D721Med (cell line): ENCODE measurements at regions not wholly inside any gene's neighbourhood (a gene's known extent, or its start where the extent isn't known, plus 50 kb on each side); places are given as distances from the start of the nearest gene placed in this dataset.
"Not testable (repeated sequence)": the region's sequence is repeated elsewhere in the genome, so short reads cannot be mapped to it uniquely, and the experiment has no call there.

Experiments used
- DNase-seq: peaks from one replicate; pipeline ENCODE4 v3.0.0; 2011; ENCODE audit warnings: low spot score; ENCODE audit not compliant: insufficient read length
- FAIRE-seq: peaks from 2 replicates; lab custom pipeline; 2011; peaks lifted over from hg19 to GRCh38; lab: Jason Lieb, UNC
- CTCF ChIP-seq: IDR thresholded peaks from 2 replicates; pipeline ENCODE4 v1.5.1; 2012; ENCODE audit warnings: mild to moderate bottlenecking, control low read depth; ENCODE audit not compliant: insufficient read depth; ENCODE audit errors: missing control alignments

- TF ChIP-seq CTCF, result no peak
- DNase-seq (no peak), FAIRE-seq (no peak)
Measured at GRCh38 chr2:35125278-35125677, 1230.3 kb upstream of the CRIM1 start.

DNA sequence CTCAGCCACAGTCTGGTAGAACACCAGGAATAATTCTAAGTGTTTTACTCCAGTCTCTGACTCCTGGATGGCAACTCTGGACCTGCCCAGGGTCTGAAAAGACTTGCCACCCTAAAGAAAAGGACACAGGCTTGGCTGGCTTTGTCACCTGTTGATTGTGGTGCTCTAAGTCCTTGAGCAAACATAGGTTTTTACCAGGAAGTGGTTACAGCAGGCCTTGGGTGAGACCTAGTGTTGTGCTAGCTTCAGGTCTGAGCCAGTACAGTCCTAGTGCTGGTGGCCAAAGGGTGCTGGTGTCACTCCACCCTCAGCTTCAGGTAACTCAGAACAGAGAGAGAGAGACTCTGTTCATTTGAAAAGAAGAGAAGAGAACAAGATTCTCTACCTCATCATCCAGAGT lies 1239.4 kb upstream of the CRIM1 start:
- no peak for TF ChIP-seq CTCF
- FAIRE-seq, result no peak

DNA sequence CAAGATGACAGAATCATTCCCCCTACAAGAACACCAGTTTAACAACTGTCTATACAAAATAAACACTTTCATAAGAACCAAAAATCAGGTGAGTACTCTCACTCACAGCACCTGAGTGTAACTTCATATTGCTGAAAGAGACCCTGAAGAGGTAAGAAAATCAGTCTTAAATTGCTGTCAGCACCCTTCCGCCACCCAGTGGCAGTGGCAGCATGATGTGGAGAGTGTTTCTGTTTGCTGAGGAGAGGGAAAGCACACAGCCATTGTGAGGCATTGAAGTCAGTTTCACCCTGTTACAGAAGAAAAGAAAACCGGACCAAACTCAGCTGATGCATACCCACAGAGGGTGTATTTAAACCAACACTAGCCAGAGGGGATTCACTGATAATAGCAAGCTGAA lies 1240.8 kb upstream of the CRIM1 start:
- DNase-seq (no peak), FAIRE-seq (no peak)
- no peak for TF ChIP-seq CTCF

More for the DNA sequence above, 1239.4 kb upstream of the CRIM1 start:
- no peak for DNase-seq

GRCh38 chr2:35112367-35112766 lies 1243.2 kb upstream of the CRIM1 start:
- FAIRE-seq, DNase-seq: not testable (repeated sequence)

DNA sequence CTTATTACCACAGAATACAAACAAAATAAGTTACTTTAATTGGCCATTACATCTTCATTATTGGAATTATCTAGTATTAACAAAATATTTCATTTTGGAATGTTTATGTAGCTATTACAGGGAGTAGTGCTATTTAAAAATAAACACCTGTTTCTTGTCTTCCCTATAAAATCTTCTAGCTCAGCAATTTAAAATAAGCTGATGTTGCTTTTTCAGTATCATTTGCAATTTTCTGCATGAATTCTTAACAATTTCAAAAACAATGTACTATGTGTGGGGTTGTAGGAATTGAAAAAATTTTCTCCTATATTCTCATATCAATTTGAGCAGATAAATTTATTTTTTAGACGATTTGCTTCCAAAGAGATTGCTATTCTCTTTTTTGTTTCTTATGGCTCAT lies 1251.3 kb upstream of the CRIM1 start:
- FAIRE-seq, result no peak
- no peak for TF ChIP-seq CTCF
- DNase-seq, result no peak

- DNase-seq (no peak), FAIRE-seq (no peak)
- no peak for TF ChIP-seq CTCF
Measured at GRCh38 chr2:35099342-35099741, 1256.2 kb upstream of the CRIM1 start.

DNA sequence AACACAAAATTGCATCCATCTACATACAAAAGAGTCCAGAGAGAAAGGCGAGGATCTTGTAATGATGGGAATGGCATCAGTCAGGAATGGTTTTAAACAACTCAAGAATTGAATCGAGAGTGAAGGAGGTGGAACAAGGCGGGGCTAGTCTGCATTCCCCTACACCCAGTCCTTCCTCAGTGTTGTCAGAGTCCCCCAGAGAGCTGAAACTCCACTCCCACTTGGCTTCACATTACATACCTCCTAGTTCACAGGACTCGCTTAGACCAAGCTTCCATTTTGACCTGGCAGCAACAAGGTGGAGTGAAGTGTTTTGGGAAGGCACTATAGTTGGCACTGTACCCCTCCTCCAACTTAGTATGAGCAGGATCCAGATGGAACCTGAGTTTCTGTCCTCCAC lies 1273.5 kb upstream of the CRIM1 start:
- no peak for FAIRE-seq
- TF ChIP-seq CTCF, result no peak
- DNase-seq, result no peak

GRCh38 chr2:35081622-35082015 lies 1274.0 kb upstream of the CRIM1 start:
- DNase-seq (no peak), FAIRE-seq (no peak)
- TF ChIP-seq CTCF, result no peak
